ENCODE measurements at regions not wholly inside any gene's neighbourhood (a gene's known extent, or its start where the extent isn't known, plus 50 kb on each side); places are given as distances from the start of the nearest gene placed in this dataset.

DNA sequence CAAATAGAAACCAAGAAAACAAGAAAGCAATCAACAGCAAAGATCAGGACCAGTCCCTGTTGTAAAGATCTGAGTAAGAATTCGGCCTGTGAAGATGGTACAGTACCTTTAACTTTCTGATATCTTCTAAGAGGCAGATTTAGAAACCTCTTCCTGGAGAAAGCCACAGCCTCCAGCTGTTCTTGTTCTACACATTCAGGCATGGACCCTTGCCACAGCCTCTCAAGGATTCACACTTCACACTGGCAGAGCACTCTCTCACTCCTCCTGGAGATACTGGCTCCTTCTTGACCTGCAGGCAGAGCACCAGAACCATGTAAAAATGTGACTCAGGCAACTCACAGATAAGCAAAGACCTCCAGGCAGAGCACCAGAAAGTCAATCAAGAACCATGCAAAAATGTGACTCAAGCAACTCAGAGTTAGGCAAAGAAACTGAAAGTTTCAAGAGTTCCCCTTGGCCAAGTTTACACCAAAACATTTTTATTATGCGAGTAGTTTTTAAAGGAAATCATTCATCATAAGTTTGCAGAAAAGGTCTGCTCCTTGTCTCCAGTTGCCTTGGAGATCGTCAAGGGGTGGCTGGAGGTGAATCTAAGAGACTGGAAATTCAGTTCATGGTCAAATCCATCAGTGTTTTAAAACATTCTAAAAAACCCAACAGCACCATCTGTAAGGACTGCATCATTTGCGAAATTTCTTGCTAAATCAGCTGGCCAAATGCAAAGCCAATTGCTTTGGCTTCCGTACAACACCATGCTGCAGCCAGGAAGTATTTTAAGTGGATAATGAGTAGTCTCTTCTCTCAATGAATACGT lies 119.3 kb upstream of the MDM1 start:
- DNase-seq, result peak; percentile 57

DNA sequence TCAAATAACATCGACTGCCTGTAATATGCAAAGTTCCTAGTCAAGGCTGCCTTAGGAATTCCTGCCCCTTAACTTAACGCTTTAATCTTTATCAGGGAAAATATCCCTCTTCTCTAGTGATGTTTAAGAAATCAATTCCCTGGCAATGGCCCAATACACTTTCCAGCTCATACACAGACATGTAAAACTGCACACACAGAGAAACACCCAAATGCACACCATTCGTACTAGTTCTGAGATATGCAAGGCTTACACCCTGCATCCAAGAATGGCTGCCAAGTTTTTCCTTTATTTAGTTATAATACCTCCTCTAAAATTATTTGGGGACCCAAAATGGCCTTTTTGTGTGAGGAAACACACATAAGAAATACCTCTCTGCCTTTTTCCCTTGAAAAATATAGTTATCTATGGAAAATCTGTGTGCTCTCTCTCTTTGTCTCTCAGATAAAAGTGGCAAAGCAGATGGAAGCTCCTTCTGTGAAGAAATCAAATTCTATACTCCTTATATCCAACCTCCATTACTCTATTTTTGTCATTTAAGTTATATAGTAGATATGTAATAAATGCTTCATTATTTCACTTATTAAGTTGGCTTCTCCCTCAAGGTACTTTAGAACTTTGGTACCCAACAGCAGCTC lies 120.0 kb upstream of the MDM1 start:
- no peak for DNase-seq

DNA sequence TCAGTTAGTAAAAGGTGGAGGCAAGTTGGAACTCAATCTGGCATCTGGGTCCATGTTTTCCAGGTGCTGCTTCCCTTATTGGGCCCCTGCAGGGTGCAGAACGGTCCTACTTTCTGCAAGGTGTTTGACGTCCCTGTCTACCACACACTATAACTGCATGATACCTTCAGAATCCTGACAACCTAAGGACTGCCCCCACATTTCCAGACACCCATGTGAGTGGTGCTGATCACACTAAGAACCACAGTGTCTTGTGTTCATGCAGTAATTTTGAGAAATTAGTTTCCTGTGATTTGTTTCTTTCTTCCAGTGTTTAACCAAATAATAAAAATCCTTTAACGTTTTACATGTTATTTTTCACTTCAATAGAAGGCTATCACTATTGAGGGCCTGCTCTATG lies 121.1 kb upstream of the MDM1 start:
- no peak for DNase-seq

DNA sequence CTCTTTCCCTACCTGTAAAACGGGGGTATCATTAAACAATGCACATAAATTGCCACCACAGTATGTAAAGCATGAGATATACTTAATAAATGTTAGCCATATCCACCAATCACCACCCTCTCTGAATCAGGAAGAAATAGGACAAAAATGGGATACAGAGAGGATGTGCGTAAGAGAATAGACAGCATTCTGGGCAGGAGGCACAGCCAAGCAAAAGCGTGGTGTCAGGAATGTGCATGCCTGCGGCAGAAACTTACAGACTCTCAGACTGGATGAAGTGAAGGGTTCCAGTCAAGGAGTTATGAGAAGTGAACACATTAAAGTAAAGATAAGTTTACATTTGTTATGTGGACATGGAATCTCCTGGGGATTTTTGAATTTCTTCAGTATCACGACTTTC lies 121.7 kb upstream of the MDM1 start:
- DNase-seq, result no peak

DNA sequence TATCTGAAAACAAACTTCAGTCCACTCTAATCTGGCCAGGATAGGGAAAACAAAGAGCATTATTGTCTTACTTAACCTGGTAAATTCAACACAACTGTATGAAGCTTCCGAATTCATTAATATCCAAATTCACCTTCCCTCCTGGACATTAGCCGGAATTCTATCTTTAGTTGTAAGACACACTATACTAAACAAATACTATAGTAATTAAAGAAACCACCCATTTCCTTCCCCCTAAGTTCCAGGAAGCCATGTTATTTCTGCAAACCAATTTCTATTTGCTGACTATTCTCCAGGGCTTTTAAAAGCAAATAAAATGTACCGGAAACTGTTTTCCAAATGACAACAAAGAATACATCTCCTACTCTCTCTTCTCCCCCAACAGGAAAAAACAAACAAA lies 122.7 kb upstream of the MDM1 start:
- DNase-seq, result no peak

DNA sequence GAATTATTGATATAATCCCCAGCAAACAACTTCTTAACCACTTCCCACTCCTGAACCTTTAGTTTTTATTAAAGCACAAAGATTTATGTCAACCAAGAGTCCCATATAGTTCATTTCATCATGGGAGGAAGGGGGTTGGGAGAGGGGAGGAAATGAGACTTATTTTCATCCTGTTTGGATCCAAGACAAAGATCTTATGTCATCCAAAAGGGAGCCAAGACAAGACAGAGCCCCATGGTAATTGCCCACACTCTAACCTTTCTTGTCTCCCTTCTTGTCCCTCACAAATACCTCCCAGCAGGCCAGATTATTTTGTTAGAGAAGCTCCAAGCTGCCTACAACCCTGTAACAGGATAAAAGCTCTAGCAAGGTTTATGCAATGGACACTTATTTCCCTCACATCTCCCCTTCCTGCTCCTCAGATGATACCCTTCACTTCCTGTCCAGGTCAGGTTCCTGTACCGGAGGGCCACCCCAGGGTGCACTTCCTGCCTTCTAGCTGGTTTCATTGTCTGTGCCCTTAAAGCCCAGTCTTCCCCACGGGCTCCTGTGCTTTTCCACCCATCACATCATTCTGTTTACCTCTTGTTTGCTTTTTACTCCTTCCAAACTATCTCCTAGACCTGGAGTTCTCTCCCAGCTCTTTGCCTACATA lies 123.7 kb upstream of the MDM1 start:
- DNase-seq, result no peak

DNA sequence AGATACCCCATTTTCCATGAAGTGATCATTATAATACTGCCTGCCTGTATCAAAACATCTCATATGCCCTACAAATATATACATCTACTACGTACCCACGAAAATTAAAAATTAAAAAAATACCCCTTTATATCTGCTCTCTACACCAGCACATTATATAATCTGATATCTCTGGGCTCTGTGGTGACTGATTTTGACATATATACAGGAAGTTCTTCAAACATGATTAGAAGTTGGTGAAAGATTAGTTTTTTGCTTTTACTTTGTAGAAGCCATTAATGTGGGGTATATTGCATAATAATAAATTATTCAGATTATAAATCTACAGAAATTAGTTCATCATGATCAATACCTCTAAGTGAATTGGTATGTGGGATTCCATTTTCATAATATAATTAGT lies 126.7 kb upstream of the MDM1 start:
- DNase-seq, result no peak

DNA sequence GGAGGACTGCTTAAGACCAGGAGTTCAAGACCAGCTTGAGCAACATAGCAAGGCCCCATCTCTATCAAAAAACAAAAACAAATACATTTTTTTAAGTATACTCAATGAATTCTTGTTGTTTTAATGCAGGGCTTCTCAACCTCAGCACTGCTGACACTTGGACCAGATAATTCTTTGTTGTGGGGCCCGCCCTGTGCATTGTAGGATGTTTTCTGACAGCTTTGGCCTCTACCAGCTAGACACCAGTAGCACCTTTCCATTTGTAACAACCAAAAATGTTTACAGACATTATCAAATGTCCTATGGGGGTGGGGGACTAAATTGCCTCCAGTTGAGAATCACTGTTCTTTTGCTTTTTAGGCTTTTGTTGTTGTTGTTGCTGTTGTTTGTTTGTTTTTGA lies 128.1 kb upstream of the MDM1 start:
- DNase-seq, result no peak

DNA sequence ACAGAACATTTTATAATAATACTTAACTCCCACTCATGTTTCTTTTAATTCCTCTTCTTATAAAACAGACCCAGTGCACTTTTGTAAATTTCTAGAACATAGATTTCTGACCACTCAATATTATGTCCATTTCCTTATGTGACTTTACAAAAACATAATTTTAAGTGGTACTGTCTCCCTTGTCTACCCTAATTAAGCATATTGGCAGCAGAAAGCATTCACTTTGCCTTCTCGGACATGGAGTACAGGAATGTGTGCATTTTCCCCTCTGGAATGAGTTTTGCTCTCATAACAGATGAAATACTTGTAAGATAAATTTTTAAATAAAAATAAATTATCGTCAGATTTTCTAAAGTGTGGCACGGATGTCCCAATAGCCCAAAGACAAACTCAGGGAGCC lies 129.5 kb upstream of the MDM1 start:
- DNase-seq, result no peak

DNA sequence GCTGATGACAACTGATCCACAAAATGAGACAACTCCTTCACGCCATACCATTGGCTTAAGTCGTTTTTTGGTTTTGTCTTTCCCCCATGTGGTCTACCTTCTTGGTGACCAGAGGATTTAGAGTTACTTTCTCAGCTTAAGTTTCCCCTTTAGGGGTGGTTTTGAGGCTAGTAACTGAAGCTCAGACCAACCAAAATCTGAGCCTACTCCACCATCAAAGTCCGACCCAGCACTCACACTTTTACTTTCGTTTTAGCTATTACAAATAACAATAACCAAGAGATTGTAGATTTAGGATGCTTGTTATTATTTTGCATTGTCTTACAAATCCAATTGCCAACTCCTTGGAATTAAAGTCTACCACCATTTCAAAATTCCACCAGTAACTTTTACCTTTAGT lies 130.6 kb upstream of the MDM1 start:
- DNase-seq, result no peak

DNA sequence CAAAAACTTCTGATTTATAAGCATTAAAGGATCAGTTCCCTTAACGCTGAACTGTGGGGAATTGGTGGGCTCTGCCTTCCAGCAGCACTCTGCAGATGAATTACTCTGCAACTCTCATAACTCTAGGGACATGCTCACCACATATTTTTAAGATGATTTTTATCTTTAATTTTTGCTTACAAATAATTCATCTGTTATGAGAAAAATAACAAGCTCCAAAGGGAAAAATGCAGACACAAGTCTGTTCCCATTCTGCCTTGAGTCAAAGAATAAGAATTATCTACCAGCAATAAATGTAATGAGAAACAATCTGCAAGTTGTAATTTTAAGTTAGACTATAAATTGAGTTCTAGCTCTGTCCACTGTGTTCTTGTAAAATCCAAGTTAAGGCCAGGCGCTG lies 133.1 kb upstream of the MDM1 start:
- no peak for DNase-seq

DNA sequence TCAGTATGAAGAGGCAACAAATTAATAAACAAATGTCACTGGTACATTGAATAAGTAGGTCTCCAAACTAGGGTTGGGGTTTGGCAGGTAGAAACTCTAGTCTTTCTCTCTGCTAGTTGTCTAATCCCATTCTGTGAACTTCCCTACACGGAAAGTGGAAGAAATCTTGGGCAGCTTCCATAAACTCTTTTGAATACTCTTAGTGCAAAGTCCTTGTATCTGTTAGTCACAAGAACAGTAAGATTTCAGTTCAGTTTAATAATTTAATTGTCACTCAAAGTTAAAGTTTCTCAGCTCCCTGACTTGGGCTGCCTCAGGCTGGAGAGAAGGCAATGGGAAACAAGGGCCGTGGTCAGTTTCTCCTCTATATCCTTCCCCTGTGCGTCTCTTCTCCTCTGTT lies 135.4 kb upstream of the MDM1 start:
- DNase-seq, result no peak

DNA sequence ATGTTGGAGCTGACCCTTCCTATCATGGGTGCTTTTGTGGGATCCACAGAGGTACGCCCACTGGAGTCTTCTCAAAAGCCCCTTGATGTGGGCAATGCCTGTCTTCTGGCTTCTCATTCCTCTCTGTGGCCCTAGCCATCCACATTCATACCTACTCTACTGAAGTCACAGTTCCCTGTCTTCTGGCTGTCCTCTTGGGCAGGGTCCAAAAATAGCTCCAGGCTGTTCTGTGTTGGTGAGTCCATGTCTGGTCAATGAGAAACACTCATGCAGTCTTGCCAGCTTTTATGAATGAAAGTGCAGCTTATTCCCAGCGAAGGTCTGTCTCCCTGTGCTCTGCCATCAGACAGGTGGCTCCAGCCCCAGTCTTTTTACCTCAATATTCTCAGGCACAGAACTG lies 135.9 kb upstream of the MDM1 start:
- DNase-seq, result no peak

DNA sequence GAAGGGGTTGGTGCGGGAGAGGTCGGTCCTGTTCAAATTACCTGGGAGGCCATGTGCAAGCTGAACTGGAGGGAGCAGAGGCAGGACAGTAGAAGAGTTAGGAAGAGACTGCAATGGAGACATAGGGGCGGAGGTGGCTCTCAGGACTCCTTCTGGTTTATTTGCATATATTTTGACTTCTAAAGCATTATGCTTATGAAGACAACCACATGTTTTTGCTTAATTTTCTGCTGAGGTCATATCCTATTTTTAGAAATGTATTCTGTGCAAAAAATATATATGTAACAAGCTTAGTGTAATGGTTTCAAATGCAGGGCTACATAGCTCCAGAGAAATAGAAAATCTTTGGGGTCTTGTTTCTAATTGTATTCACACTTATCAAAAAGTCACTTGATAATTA lies 137.0 kb upstream of the MDM1 start:
- DNase-seq, result no peak

DNA sequence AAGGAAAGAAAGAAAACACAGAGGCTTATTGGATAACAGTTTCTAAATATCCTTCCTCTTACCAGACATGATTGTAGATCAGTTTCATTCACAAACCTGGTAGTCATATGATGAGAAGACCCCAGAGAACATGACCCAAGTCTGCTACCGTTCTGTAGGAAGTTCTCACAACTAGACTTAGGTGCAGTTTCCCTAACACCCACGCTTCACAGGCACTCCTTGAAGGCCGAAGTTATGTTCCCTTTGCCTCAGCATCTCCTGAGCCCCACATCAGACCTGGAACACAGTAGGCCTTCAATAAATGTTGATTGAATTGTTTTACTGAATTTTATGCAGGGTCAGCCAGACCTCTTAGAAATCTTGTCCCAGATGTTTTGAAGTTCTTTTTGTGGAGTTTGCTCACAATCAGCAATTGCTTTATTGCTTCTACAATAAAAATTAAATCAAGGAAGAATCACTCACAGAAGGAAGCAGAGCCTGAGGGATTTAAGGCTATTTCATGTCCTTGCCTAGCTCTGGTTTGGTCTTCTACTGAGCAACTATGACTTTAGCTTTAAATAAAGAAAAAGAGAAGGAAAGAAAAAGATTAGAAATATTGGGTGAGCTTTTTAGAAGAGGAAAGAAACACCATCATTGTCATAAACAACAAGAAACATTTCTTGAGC lies 138.6 kb upstream of the MDM1 start:
- no peak for DNase-seq

DNA sequence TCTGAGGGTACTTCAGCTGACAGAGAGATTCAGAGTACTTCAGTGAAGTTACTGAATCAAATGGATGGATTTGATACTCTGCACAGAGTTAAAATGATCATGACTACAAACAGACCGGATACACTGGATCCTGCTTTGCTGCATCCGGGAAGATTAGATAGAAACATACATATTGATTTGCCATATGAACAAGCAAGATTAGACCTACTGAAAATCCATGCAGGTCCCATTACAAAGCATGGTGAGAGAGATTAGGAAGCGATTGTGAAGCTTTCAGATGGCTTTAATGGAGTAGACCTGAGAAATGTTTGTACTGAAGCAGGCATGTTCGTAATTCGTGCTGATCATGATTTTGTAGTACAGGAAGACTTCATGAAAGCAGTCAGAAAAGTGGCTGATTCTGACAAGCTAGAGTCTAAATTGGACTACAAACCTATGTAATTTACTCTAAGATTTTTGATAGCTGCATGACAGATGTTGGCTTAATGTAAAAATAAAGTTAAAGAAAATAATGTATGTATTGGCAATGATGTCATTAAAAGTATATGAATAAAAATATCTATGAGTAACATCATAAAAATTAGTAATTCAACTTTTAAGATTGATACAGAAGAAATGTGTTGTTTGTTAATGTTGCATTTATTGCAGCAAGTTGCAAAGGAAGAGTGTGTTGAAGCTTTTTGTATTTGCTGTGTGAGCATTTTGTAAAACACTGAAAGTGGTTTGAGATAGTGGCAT lies 136.1 kb upstream of the RAP1B start:
- no peak for DNase-seq

DNA sequence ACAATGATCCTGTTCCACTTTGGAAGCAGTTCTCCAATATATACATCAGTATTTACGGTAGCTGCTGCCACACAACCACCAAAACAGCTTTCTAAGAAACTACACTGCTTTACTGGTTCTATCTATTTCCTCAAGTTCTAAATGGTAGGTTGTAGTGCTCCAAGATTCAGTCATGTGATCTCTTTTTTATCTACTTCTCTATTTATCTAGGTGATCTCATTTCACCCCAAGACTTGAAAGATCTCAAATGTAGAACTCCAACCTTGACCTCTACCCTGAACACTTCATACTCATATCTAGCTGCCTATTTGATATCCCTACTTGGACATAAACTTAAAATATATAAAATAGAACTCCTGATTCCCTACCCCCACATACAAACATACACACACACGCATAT lies 133.9 kb upstream of the RAP1B start:
- no peak for DNase-seq

DNA sequence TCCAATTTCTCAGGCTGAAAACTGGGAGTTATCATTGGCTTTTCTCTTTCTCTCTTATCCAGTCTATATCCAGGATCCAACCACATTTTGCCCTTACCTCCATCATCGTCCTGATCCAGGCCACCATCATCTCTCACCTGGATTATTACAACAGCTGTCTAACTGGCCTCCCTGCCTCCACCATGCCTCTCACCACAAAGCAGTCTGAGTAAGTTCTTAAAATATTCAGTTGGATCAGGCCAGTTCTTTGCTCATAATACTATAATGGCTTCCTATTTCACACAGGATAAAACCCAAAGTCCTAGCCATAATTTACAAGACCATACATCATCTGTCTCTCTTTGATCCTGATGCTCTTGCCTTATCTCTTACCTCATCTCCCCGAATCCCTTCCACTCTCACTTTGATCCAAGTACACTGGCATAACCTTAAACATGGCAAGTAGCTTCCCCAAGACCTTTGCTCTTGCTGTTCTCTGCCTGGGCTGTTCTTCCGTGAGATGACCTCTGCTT lies 133.4 kb upstream of the RAP1B start:
- DNase-seq, result no peak

DNA sequence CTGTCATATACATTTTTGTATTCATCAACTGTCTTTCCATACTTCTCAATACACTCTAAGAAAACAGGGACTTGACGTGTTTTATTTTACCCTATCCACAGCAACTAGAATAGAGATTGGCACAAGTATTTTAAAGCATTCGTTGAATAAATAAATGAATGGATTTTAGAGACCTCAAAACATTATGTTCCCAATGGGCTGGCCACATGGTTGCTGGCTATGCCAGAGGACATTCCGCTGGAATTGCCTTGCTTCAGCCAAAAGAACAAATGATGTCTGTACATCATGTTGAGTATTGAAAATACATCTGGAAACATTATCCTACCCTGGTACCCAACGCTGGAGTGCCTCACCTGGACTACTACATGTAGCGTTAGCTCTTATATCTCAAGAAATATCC lies 132.8 kb upstream of the RAP1B start:
- DNase-seq, result no peak

DNA sequence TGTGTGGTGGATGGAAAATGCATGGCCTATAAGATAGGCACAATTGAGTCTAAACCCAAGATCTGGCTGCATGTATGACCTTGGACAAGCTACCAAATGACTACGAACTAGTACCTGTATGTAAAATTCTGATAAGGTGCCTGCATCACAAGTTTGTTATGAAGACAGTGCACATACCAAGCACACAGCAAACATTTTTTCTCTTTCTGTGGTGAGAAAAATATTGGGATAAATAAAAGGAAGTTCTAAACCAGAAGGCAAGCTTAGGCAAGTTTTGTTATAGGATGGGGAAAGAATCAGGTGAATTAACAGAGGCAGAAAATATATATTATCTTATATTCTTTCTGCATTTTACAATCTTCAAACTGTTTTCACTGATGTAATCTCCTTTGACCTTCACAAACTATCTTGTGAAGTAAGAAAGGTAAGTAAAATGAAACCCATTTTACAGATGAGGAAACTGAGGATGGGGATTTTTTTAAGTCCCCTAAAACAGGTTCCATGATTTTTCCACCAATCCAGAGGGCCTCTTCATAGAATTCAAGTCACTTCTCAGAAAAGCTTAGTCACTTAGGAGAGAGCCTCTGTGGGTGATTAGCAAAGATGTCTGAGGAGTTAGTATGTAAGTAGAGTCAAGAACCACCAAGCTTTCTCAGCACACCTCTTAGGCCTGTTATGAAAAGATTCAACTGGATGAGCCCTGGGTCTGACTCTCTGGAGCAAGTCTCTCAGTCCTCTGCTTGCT lies 132.0 kb upstream of the RAP1B start:
- no peak for DNase-seq

DNA sequence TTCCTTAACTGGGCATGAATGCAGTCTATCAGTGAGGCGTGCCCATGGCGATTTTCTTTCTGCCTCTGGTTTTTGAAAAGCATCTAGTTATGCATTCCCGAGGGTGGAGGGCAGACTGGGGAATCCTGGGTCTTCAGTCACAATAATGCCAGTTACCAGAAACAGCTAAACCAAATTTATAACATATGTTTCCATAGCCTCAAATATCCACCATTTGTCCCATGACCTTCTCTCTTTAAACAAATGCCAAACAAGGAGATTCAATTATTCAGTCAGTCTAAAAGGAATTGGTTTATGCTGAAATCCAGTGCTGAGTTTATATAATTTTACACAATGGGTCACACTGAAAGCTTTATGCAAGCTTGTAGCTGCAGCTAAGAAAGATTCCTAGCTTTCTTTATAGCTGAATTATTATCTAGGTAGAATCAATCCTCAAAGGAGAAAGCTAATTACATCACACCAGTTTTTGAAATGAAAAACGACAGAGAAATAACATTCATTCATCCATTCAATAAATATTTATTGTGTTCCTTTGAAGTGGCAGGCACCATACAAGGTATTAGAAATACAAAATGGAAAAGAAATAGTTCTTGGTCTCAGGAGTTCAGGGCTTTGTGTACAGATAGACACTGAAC lies 131.3 kb upstream of the RAP1B start:
- no peak for DNase-seq

DNA sequence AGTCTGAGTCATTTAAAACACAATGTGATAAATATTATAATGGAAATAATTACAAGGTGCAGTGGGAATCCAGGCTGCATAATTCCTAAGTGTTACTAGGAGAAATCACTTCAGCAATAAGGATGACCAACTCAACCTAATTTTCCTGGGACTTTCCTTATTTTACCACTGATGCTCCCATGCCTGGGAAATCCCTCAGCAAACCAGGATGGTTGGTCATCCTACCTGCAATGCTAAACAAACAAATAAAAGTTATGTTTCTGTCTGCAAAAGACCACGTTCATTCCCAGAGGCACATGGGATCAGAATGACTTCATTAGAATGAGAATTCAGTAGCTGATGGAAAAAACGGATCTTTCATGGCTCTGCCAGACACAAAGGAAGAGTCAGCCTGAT lies 130.8 kb upstream of the RAP1B start:
- no peak for DNase-seq

Measured in stimulated activated CD4-positive, alpha-beta T cell treated with anti-CD3 and anti-CD28 coated beads, Interleukin-4, amount 100 ng/mL, for 24 hours (primary cell).